HUES6 (cell line): ENCODE measurements at regions not wholly inside any gene's neighbourhood (a gene's known extent, or its start where the extent isn't known, plus 50 kb on each side); places are given as distances from the start of the nearest gene placed in this dataset.

Experiments used
- H3K27ac ChIP-seq: 2 replicates; pipeline ENCODE4 v1.7.0; 2013; ENCODE audit warnings: low read depth, mild to moderate bottlenecking, low read length, inconsistent platforms
- H3K27me3 ChIP-seq: 2 replicates; pipeline ENCODE4 v1.6.1; 2013; ENCODE audit warnings: low read length; ENCODE audit not compliant: control insufficient read depth, insufficient read depth
- H3K36me3 ChIP-seq: 2 replicates; pipeline ENCODE4 v1.6.1; 2013; ENCODE audit warnings: low read length; ENCODE audit not compliant: control insufficient read depth, insufficient read depth
- H3K4me1 ChIP-seq: 2 replicates; pipeline ENCODE4 v1.6.1; 2013; ENCODE audit warnings: low read length; ENCODE audit not compliant: control insufficient read depth, insufficient read depth
- H3K4me3 ChIP-seq: 2 replicates; pipeline ENCODE4 v1.5.1; 2013; ENCODE audit warnings: low read depth, low read length
- H3K9ac ChIP-seq: one replicate; pipeline ENCODE4 v1.6.1; 2013; ENCODE audit warnings: mild to moderate bottlenecking, low read length
- H3K9me3 ChIP-seq: 2 replicates; pipeline ENCODE4 v1.6.1; 2013; ENCODE audit warnings: low read depth, low read length; ENCODE audit not compliant: control insufficient read depth, insufficient read depth

DNA sequence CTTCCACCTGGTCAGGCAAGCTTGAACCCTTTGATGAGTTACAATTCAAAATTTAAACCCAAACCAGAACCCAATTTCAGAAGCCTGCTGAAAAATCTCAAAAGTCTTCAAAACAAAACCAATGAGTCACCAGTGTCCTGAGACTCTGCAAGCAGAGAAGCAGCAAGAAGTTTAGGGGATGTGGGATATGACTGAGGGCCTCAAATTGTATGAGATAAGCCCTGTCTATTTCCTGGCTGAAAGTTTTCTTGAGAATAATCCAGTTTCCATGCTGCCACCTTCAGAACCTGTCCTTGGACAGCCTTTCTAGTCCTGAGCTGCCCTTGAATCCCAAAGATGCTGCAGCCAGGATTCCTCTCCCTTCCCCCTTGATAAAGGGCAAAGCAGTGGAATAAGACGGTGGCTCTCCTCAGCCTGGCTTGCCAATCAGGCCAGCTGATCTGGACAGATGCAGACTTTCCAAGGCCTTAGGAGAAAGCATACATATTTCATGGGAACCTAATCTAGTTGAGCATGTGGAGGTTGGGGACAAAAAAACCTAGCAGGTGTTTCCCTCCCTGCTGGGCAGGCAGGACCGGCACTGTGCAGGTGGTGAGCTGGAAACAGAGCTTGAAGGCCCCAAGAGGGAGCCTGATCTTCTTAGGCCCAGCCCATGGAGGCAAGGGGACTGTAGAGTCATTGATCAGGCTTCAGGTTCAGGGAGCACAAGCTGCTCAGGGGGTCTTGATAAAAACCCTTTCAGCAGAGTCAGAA is 278.0 kb upstream of the MGAT5 start:
- Histone ChIP-seq H3K36me3 (no peaks in the 10 kb centered on the region), H3K9ac (no peak overlapping the region), H3K27ac (no peak overlapping the region), H3K4me3 (no peak overlapping the region), H3K9me3 (no peaks in the 10 kb centered on the region), H3K4me1 (peaks cover 4% of the 10 kb centered on the region), H3K27me3 (no peaks in the 10 kb centered on the region; the same call in 1 of the 2 replicates)

DNA sequence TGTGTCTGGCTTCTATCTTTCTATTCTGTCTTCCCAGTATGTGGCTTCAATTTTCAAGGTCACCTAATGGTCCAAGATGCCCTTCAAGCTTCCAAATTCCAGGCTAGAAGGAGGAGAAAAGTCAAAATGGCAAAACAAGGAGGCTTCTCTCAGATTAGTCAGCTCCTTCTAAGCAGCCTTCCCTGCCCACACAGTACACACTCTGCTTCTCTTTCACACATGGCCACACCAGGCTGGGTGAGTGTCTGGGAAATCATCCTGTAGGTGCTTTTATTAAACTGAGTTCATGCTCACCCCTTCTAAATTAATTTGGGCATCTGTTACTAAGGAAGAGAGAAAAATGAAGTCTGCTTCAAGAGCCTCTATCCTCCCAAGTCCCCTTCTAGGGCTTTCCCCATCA is 277.2 kb upstream of the MGAT5 start:
- no peaks in the 10 kb centered on the region for H3K4me1 ChIP-seq
- no peak overlapping the region for H3K4me3 ChIP-seq
- H3K27me3 ChIP-seq, result no peaks in the 10 kb centered on the region; the same call in 1 of the 2 replicates
- H3K9ac ChIP-seq, result no peak overlapping the region
- H3K36me3 ChIP-seq, result no peaks in the 10 kb centered on the region
- H3K27ac ChIP-seq, result no peak overlapping the region
- H3K9me3 ChIP-seq, result no peaks in the 10 kb centered on the region

DNA sequence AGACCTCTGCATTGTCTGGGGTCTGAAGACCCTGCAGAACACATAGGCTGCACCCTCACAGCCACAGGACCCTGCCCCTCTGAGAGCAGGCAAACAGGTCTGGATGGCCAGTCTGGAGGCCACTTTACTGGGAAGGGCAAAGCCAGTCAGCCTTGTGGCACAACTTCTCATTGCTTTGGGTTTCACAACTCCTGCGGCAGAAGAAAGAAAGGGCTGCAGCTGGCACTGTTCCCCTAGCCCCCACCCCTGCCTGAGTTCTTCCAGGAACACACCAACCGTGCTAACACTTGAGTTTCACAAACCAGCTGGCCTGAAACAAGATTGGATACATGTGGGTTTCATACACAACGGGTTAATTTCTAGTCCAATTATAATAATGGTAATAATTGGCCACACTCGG is 276.5 kb upstream of the MGAT5 start:
- Histone ChIP-seq H3K27ac (no peak overlapping the region), H3K9ac (no peak overlapping the region), H3K4me3 (no peak overlapping the region), H3K27me3 (no peaks in the 10 kb centered on the region; the same call in 1 of the 2 replicates), H3K4me1 (no peaks in the 10 kb centered on the region), H3K9me3 (no peaks in the 10 kb centered on the region), H3K36me3 (no peaks in the 10 kb centered on the region)

DNA sequence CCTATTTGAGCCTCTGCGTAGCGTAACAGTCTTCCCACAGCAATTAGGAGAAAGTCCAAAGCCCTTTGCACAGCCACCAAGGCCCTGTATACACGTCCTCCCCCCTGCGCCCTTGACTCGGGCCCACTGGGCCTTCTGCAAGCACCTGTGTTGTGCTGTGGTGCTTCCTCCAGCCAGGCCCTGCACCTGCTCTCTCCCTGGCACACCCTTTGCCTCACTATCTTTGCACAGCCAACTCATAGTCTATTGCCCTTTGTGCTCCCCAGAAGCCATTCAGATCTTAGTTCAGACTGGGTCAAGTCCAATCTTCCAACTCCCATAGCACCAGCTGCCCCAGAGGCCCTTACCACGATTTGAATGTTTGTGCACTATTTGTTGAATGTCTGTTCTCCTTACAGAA is 271.6 kb upstream of the MGAT5 start:
- no peak overlapping the region for H3K9ac ChIP-seq
- no peak overlapping the region for H3K4me3 ChIP-seq
- H3K27me3 ChIP-seq, result no peaks in the 10 kb centered on the region
- no peak overlapping the region for H3K27ac ChIP-seq
- H3K9me3 ChIP-seq, result peaks cover 9% of the 10 kb centered on the region; the same call in 1 of the 2 replicates
- peaks cover 8% of the 10 kb centered on the region; the same call in 1 of the 2 replicates for H3K4me1 ChIP-seq
- no peaks in the 10 kb centered on the region for H3K36me3 ChIP-seq

DNA sequence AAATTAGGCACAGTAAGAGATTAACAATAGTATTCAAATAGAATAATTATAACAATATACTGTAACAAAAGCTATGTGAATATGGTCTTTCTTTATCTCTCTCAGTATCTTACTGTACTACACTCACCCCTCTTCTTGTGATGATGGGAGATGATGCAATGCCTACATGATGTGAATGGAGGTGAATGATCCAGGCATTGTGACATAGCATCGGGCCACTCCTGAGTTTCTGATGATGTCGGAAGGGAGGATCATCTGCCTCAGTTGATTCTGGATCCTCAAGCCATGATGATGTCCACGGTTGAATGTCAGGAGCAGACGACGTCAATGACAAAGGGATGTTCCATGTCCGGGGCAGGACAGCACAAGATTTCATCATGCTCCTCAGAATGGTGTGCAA is 268.3 kb upstream of the MGAT5 start:
- H3K9me3 ChIP-seq, result peaks cover 9% of the 10 kb centered on the region; the same call in 1 of the 2 replicates
- no peaks in the 10 kb centered on the region for H3K36me3 ChIP-seq
- peaks cover 8% of the 10 kb centered on the region; the same call in 1 of the 2 replicates for H3K4me1 ChIP-seq
- H3K27ac ChIP-seq, result no peak overlapping the region
- H3K27me3 ChIP-seq, result no peaks in the 10 kb centered on the region
- H3K4me3 ChIP-seq, result no peak overlapping the region
- H3K9ac ChIP-seq, result no peak overlapping the region

DNA sequence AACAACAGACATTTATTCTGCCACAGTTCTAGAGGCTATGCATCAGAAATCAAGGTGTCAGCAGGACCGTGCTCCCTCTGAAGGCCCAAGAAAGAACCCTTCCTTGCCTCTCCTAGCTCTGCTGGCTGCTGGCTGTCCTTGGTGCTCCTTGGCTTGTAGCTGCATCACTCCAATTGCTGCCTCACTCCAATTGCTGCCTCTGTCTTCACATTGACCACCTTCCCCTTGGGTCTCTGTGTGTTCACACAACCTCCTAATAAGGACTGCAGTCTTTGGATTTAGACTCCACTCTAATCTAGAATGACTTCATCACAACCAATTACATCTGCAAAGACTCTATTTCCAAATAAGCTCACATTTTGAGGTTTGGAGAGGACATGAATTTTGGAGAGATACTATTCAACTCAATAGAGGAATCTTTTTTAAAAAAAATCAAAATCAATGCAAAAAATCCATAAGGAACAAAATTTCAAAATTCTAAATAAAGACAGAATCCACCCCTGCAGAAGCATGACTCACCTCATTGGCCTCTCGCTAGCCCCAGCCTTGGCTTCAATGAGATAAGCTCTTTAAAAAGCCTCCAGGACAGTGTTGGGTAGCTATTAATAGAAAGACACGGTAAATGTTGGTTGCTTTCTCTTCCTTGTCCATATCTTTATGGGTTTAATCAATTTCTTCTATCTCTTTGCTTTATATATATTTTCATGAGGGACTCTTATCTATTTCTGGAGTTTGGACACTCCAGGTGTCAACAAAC is 267.6 kb upstream of the MGAT5 start:
- Histone ChIP-seq H3K27me3 (no peaks in the 10 kb centered on the region), H3K9ac (no peak overlapping the region), H3K36me3 (no peaks in the 10 kb centered on the region), H3K4me3 (no peak overlapping the region; the same call in 1 of the 2 replicates), H3K27ac (no peak overlapping the region), H3K4me1 (peaks cover 8% of the 10 kb centered on the region; the same call in 1 of the 2 replicates), H3K9me3 (peaks cover 9% of the 10 kb centered on the region; the same call in 1 of the 2 replicates)

DNA sequence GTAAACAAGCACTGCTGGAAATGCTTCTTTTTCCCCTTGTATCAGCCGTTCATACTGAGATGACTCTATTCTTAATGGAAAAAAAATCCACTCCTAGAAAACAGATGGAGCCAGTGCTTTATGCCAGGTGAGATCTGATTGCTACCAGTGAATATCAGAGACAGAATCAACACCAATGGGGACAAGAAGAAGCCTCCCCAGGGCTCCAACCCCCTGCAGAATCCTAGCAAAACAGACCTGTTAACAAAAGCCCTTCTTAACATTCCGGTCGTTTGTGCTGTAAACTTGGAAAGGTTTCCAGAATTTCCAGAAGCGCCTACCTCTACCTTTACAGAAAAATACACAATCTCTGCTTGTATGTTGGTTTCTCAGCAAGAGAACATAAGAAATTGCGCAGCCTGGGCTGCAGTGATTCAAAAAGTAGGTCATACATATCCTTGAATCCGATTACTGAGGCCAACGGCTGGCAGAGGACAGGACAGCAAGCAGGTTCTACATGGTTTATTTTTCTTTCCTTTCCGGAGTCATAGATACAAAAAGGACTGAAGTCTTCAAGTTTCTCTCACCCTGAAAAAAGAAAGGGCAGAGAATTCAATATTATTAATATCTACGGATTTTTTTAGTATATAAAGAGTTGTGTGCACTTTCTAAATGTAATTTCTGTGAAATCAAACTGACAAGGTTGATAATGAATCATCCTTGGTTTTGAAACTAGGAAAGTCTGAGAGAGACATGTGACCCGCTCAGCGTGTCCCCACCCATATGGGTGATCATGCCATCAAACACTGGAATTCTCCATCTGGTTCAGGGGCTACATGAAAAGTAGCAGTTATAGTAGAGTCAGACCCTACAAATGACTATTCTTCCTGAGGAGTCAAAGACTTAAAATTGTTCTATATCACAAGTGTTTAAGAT is 266.7 kb upstream of the MGAT5 start:
- H3K9ac ChIP-seq, result no peak overlapping the region
- H3K9me3 ChIP-seq, result peaks cover 9% of the 10 kb centered on the region; the same call in 1 of the 2 replicates
- H3K4me1 ChIP-seq, result peaks cover 8% of the 10 kb centered on the region; the same call in 1 of the 2 replicates
- no peaks in the 10 kb centered on the region for H3K36me3 ChIP-seq
- H3K4me3 ChIP-seq, result no peak overlapping the region; the same call in 1 of the 2 replicates
- H3K27ac ChIP-seq, result no peak overlapping the region
- no peaks in the 10 kb centered on the region for H3K27me3 ChIP-seq

DNA sequence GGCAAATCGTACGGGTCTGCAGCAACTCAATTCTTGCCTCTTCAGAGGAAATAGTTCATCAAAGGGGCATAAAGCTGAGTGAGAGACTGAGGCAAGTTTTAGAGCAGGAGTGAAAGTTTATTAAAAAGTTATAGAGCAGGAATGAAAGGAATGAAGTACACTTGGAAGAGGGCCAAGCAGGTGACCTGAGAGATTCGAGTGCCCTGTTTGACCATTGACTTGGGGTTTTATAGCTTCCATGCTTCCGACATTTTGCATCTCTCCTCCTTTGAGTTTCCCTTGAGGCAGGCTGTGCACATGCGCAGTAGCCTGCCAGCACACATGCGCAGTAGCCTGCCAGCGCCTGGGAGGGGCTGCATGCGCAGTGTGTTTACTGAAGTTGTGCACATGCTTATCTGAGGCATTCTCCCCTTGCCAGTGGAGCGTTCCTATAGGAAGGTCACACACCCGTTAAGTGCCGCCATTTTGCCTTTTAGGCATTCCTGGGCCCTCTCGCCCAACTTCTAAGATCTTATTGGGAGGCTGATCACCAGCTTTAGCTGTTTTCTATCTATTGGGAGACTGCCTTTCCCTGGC is 265.5 kb upstream of the MGAT5 start:
- no peaks in the 10 kb centered on the region for H3K36me3 ChIP-seq
- no peak overlapping the region for H3K27ac ChIP-seq
- H3K27me3 ChIP-seq, result no peaks in the 10 kb centered on the region
- peaks cover 8% of the 10 kb centered on the region; the same call in 1 of the 2 replicates for H3K9me3 ChIP-seq
- H3K4me1 ChIP-seq, result peaks cover 8% of the 10 kb centered on the region; the same call in 1 of the 2 replicates
- H3K4me3 ChIP-seq, result no peak overlapping the region
- H3K9ac ChIP-seq, result no peak overlapping the region

DNA sequence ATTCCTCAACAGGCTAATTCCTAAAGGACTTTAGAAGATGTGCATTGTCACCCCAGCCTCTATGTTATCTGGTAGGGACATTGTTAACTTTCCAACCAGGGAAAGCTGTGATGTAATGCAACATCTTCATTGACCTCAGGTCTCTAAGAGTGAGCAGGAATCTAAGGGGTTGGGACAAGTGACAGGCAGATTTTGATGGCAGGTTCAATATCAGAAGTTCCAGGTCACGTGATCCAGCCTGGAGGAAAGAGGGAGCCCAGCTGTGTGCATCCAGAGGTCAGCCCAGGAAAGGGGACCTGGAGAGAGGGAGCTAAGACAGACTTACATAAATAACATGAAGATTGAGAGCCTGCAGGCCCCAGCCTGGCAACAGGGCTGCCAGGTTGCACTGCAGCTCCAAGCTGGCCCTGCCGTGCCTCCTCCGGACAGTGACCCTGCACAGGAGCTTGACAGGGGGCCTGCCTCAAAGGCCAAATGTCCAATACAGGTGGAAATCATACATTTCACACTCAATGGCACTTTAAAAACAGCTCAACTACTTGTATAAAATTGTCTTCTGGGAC is 262.2 kb upstream of the MGAT5 start:
- no peak overlapping the region for H3K9ac ChIP-seq
- H3K9me3 ChIP-seq, result no peaks in the 10 kb centered on the region
- no peak overlapping the region for H3K4me3 ChIP-seq
- peaks cover 5% of the 10 kb centered on the region; the same call in 1 of the 2 replicates for H3K4me1 ChIP-seq
- no peaks in the 10 kb centered on the region for H3K27me3 ChIP-seq
- H3K36me3 ChIP-seq, result no peaks in the 10 kb centered on the region
- H3K27ac ChIP-seq, result no peak overlapping the region

DNA sequence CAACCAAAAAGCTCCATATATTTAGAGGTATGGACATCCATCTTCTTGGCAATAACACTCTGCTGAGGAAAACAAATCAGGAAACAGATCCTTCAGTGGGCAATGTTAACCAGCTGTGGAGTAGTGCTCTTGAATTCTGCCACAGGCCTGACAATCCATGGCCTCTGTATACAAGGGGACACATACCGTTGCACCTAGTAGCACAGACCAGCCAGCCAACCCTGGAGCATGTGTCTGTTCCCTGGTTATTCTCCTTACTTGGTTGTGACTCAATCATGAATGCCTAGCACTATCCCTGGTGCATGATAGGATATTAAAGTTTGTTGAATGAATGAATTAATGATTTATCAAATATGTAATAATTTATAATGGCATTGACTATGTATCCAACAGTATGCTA is 261.4 kb upstream of the MGAT5 start:
- Histone ChIP-seq H3K27me3 (no peaks in the 10 kb centered on the region), H3K36me3 (no peaks in the 10 kb centered on the region), H3K9me3 (no peaks in the 10 kb centered on the region), H3K4me1 (no peaks in the 10 kb centered on the region), H3K9ac (no peak overlapping the region), H3K4me3 (no peak overlapping the region), H3K27ac (no peak overlapping the region)
